ENCODE measurements at regions not wholly inside any gene's neighbourhood (a gene's known extent, or its start where the extent isn't known, plus 50 kb on each side); places are given as distances from the start of the nearest gene placed in this dataset.
"Not testable (repeated sequence)": the region's sequence is repeated elsewhere in the genome, so short reads cannot be mapped to it uniquely, and the experiment has no call there.

DNA sequence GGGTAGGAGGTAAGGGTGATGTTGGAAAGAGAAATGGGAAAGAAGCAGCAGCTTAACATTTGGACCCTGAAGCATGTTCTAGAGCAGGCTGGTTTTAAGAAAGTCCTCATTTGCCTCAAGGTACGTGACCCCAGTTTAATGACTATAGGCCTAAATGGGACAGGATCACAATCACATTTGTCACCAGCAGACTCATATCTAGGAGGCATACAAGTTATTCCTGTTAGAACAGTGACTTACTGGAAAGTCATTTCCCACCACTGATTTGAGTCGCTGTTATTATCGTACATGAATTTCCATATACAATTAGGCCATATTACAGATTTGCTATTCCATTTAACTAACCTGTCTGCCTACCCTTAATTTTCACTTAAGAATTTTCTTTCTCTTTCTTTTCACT is 326.1 kb downstream of the DAD1 start:
- H3K4me2 ChIP-seq, result no peak overlapping the region
- no peaks in the 10 kb centered on the region for H3K9me3 ChIP-seq
- no peak overlapping the region for H3K27ac ChIP-seq
- TF ChIP-seq Cebpa-rat (IDR thresholded peaks at IDR 0.05), result no peak
- H3K27me3 ChIP-seq, result no peaks in the 10 kb centered on the region
- no peak overlapping the region for H3K4me3 ChIP-seq
- H3K36me3 ChIP-seq, result no peaks in the 10 kb centered on the region
- H3K4me1 ChIP-seq, result no peaks in the 10 kb centered on the region
- no peaks in the 10 kb centered on the region for H4K20me1 ChIP-seq
- H3K9ac ChIP-seq, result no peak overlapping the region

DNA sequence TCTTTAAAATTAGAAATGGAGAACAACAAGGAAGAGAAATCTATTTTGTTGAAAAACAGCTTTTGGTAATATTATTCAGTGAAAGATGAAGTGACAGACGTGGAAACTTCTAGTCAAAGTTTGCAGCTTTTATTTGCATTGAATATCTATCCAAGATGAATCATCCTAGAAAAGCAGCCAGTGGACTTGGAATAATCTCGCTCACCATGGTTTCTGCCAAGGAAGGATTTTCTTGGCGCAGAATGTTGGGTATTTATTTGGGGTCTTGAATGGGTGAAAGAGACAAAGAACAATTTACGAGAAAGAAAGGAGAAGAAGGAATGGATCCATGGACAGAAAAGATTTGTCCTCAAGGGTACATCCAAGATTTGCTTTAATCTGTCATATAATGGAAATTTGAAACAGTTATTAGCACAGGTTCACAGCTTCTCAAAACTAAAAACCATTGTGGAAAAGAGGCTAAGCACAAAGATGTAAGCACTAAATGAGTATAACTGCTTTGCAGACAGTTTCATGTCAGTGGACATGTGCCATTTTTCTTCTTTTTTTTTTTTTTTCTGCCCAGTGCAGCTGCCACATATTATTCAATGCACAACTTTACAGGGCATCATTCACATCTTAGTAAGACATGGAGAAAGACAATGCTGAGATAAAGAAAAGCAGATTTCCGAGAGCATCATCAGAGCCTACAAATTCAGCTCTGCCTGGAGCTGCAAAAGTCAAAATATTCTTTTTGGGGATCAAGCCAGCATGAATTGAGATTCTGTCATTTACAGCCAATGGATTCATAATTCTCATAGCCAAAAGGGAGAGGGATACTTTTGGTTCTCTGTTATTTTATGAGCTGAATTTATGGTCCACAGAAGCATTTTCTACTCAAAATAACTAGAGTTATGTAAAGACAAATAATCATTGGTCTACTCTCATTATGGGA is 333.7 kb downstream of the DAD1 start:
- no peaks in the 10 kb centered on the region for H4K20me1 ChIP-seq
- TF ChIP-seq Cebpa-rat (IDR thresholded peaks at IDR 0.05), result no peak
- no peak overlapping the region for H3K9ac ChIP-seq
- no peaks in the 10 kb centered on the region for H3K36me3 ChIP-seq
- H3K4me2 ChIP-seq, result no peak overlapping the region
- H3K4me1 ChIP-seq, result no peaks in the 10 kb centered on the region
- H3K4me3 ChIP-seq, result no peak overlapping the region
- H3K9me3 ChIP-seq, result no peaks in the 10 kb centered on the region
- H3K27ac ChIP-seq, result no peak overlapping the region
- H3K27me3 ChIP-seq, result no peaks in the 10 kb centered on the region

DNA sequence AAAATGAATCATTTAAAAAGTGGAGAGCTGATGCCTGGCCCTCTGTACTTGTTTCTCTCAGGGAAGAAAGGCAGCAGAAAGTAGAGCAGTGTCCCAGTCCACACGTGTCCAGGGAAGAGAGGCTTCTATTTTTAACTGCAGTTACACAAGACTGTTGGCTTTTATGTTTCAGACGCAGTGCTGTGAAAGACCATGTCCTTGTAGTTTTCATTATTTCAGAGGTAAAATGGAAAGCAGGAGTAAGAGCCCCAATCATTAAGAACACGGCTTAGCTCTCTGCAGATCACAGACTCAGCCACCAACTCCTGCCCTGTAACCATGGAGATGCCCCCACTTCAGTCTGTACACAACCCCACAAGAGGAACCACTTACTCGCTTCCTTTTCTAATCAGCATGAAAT is 336.3 kb downstream of the DAD1 start:
- no peaks in the 10 kb centered on the region for H3K9me3 ChIP-seq
- TF ChIP-seq Cebpa-rat (IDR thresholded peaks at IDR 0.05), result no peak
- H3K36me3 ChIP-seq, result no peaks in the 10 kb centered on the region
- no peaks in the 10 kb centered on the region for H4K20me1 ChIP-seq
- H3K4me2 ChIP-seq, result no peak overlapping the region
- no peak overlapping the region for H3K9ac ChIP-seq
- H3K4me1 ChIP-seq, result no peaks in the 10 kb centered on the region
- H3K27me3 ChIP-seq, result no peaks in the 10 kb centered on the region
- no peak overlapping the region for H3K4me3 ChIP-seq
- no peak overlapping the region for H3K27ac ChIP-seq

DNA sequence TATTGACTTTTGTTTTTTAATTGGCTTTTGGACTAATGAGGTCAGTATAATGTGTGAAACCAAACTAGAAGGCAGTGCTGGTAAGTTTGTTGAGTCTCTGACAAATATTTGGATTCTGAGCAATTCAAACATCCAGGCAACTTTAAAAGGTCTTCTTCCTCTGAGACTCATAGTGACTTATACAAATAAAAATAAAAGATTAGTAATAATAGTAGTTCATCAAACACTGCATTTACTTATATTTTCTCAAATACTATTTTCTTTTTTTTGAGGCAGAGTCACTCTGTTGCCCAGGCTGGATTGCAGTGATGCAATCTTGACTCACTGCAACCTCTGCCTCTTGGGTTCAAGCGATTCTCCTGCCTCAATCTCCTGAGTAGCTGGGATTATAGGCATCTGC is 337.9 kb downstream of the DAD1 start:
- Histone ChIP-seq H3K4me1 (no peaks in the 10 kb centered on the region), H3K4me2 (no peak overlapping the region), H3K9me3 (no peaks in the 10 kb centered on the region), H3K27ac (no peak overlapping the region), H3K9ac (no peak overlapping the region), H3K36me3 (no peaks in the 10 kb centered on the region), H3K27me3 (no peaks in the 10 kb centered on the region), H3K4me3 (no peak overlapping the region), H4K20me1 (no peaks in the 10 kb centered on the region)
- no peak for TF ChIP-seq Cebpa-rat (IDR thresholded peaks at IDR 0.05)

DNA sequence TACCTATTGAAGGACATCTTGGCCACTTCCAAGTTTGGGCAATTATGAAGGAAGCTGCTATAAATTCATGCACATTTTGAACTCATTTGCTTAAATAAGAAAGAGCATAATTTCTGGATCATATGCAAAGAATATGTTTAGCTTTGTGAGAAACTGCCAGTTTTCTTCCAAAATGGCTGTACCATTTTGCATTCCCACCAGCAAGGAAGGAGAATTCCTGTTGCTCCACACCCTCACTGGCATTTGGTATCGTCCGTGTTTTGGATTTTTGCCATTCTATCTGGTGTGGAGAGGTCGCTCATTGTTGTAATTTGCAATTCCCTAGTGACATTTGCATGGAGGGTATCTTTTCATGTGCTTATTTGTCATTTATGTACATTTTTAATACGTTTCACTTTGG is 339.3 kb downstream of the DAD1 start:
- Histone ChIP-seq H3K4me3 (no peak overlapping the region), H3K9me3 (no peaks in the 10 kb centered on the region), H3K4me1 (no peaks in the 10 kb centered on the region), H3K9ac (no peak overlapping the region), H3K27me3 (no peaks in the 10 kb centered on the region), H4K20me1 (no peaks in the 10 kb centered on the region), H3K4me2 (no peak overlapping the region), H3K27ac (no peak overlapping the region), H3K36me3 (no peaks in the 10 kb centered on the region)
- TF ChIP-seq Cebpa-rat (IDR thresholded peaks at IDR 0.05), result no peak

DNA sequence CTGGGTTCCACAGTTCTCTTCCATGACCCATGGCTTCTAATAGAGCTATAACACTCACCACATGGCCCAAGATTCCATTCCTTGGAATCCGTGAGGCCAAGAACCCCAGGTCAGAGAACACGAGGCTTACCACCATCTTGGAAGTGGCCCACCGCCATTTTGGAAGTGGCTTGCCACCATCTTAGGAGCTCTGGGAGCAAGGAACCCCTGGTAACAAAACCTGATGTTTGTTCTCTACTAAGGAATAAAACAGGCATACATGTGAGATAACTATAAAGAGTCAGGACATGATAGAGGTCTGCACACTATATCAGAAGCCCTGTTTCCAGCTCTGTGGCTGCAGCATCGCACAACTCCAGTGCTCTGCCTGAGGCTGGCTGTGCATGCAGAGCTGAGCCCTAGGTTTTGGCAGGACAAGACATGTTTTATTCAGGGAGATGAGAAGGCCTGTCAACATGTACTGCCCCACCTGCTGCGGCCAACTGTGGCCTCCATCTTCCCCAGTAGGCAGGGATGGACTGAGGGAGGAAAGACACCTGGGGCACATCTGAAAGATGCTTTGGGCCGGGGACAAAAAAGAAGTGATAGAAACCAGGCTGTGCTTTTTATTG is 344.9 kb downstream of the DAD1 start:
- no peaks in the 10 kb centered on the region for H3K36me3 ChIP-seq
- H3K9me3 ChIP-seq, result no peaks in the 10 kb centered on the region
- no peak for TF ChIP-seq Cebpa-rat (IDR thresholded peaks at IDR 0.05)
- no peaks in the 10 kb centered on the region for H3K27me3 ChIP-seq
- H3K27ac ChIP-seq, result no peak overlapping the region
- no peak overlapping the region for H3K4me2 ChIP-seq
- no peak overlapping the region for H3K9ac ChIP-seq
- no peaks in the 10 kb centered on the region for H3K4me1 ChIP-seq
- no peak overlapping the region for H3K4me3 ChIP-seq
- H4K20me1 ChIP-seq, result no peaks in the 10 kb centered on the region

DNA sequence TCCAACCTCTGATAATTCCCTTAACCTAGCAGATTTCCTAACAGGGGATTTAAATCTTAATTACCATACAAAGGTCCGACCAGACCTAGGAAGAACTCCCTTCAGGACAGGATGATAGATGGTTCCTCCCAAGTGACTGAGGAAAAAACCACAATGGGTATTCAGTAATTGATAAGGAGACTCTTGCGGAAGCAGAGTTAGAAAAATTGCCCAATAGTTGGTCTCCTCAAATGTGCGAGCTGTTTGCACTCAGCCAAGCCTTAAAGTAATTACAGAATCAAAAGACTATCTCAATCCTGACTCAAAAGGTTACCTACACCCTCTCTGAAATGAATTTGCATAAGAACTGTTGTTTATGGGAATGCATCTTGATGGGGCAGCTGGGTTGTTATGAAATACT is 350.7 kb downstream of the DAD1 start:
- H4K20me1 ChIP-seq, H3K4me1 ChIP-seq, H3K27me3 ChIP-seq, H3K4me3 ChIP-seq, H3K27ac ChIP-seq, H3K36me3 ChIP-seq, H3K4me2 ChIP-seq, H3K9ac ChIP-seq, H3K9me3 ChIP-seq: not testable (repeated sequence)

DNA sequence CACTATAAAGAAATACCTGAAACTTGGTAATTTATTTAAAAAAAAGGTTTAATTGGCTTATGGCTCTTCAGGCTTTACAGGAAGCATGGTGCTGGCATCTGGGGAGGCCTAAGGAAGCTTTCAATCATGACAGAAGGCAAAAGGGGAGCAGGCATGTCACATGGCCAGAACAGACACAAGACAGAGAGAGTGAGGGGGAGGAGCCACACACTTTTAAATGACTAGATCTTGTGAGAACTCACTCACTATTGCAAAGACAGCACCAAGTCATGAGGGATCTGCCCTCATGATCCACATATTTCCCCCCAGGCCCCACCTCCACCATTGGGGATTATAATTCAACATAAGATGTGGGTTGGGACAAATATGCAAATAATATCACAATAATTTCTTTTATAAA is 355.6 kb downstream of the DAD1 start:
- Histone ChIP-seq H3K4me2 (no peak overlapping the region), H3K27ac (no peak overlapping the region), H3K9ac (no peak overlapping the region), H3K27me3 (no peaks in the 10 kb centered on the region), H4K20me1 (no peaks in the 10 kb centered on the region), H3K9me3 (peaks cover 8% of the 10 kb centered on the region; the same call in 1 of the 2 replicates), H3K4me3 (no peak overlapping the region), H3K36me3 (no peaks in the 10 kb centered on the region), H3K4me1 (no peaks in the 10 kb centered on the region)
- TF ChIP-seq Cebpa-rat (IDR thresholded peaks at IDR 0.05), result no peak

DNA sequence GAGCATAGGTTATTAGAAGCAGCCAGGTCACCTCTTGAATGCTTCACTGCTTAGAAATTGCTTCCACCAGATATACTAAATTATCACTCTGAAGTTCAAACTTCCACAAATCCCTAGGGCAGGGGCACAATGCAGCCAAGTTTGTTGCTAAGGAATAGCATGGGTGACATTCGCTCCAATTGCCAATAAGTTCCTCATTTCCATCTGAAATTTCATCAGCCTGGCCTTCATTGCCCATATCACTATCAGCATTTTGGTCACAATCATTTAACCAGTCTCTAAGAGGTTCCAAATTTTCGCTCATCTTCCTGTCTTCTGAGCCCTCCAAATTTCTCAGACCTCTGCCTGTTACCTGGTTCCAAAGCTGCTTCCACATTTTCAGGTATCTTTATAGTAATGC is 356.1 kb downstream of the DAD1 start:
- TF ChIP-seq Cebpa-rat (IDR thresholded peaks at IDR 0.05), result no peak
- Histone ChIP-seq H3K36me3 (no peaks in the 10 kb centered on the region), H3K4me2 (no peak overlapping the region), H3K9ac (no peak overlapping the region), H3K4me1 (no peaks in the 10 kb centered on the region), H3K27ac (no peak overlapping the region), H3K4me3 (no peak overlapping the region), H3K9me3 (peaks cover 8% of the 10 kb centered on the region; the same call in 1 of the 2 replicates), H3K27me3 (no peaks in the 10 kb centered on the region), H4K20me1 (no peaks in the 10 kb centered on the region)

DNA sequence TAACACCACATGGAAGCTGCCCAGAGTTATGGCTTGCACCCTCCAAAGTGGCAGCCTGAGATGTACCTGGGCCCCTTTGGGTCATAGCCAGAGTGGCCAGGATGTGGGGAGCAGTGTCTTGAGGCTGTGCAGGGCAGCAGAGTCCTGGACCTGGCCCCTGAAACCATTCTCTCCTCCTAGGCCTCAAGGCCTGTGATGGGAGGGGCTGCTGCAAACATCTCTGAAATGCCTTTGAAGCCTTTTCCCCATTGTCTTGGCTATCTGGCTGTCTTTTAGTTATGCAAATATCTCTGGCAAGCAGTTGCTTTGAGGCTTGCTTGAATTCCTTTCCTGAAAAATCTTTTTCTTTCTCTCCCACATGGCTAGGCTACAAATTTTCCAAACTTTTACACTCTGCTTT is 356.5 kb downstream of the DAD1 start:
- H3K4me2 ChIP-seq, result no peak overlapping the region
- TF ChIP-seq Cebpa-rat (IDR thresholded peaks at IDR 0.05), result no peak
- H3K27ac ChIP-seq, result no peak overlapping the region

More for the DNA sequence above, 356.5 kb downstream of the DAD1 start:
- H3K36me3 ChIP-seq, result no peaks in the 10 kb centered on the region
- H3K4me3 ChIP-seq, result no peak overlapping the region
- H4K20me1 ChIP-seq, result no peaks in the 10 kb centered on the region
- no peaks in the 10 kb centered on the region for H3K4me1 ChIP-seq
- H3K9me3 ChIP-seq, result peaks cover 8% of the 10 kb centered on the region; the same call in 1 of the 2 replicates
- no peak overlapping the region for H3K9ac ChIP-seq
- no peaks in the 10 kb centered on the region for H3K27me3 ChIP-seq

Measured in BLaER1 (cell line).